Mucosa of descending colon (tissue), 3 donors: ENCODE measurements at regions not wholly inside any gene's neighbourhood (a gene's known extent, or its start where the extent isn't known, plus 50 kb on each side); places are given as distances from the start of the nearest gene placed in this dataset.

ENCODE experiments used
- ATAC-seq: fragments of 200-7000 bp; cut with Tn5 transposase; one replicate; pipeline ENCODE4 v1.9.1; 2020; ENCODE audit warnings: mild to moderate bottlenecking, moderate library complexity
- DNase-seq, 3 donors: peaks; one replicate each; pipeline ENCODE4 v3.0.0-alpha.2; 2020
- H3K36me3 ChIP-seq: fragments of 200-600 bp; one replicate; pipeline ENCODE4 v1.8.0; 2021; ENCODE audit warnings: low read depth, mild to moderate bottlenecking
- H3K4me1 ChIP-seq: fragments of 200-600 bp; one replicate; pipeline ENCODE4 v1.8.0; 2021; ENCODE audit warnings: low read depth, mild to moderate bottlenecking
- H3K4me3 ChIP-seq: fragments of 200-600 bp; one replicate; pipeline ENCODE4 v1.8.0; 2021; ENCODE audit warnings: mild to moderate bottlenecking
- H3K9me3 ChIP-seq: fragments of 200-600 bp; one replicate; pipeline ENCODE4 v1.8.0; 2021; ENCODE audit warnings: mild to moderate bottlenecking
- intact Hi-C, 2 donors: fragments of 100-400 bp; cut with DNase I in 1 of 2; cut with micrococcal nuclease in 1 of 2; formaldehyde crosslinking; loops; one replicate each; pipeline versions ENCODE4 v1.11.0 to v1.11.1; 2022; cut with DNase I, micrococcal nuclease
- TF ChIP-seq, protein P1 (sequence below): fragments of 200-600 bp; IDR thresholded peaks from one replicate; pipeline ENCODE4 v1.8.0; 2022; ENCODE audit warnings: antibody characterized with exemption, mild to moderate bottlenecking
- donor health status: DM: no; HTN: no; CAD: no; lungs with moderate emphysema.
- donor health status: DM: no; HTN: no; CAD: no.
- donor health status: DM: no; HTN: yes; CAD: no.

DNA sequence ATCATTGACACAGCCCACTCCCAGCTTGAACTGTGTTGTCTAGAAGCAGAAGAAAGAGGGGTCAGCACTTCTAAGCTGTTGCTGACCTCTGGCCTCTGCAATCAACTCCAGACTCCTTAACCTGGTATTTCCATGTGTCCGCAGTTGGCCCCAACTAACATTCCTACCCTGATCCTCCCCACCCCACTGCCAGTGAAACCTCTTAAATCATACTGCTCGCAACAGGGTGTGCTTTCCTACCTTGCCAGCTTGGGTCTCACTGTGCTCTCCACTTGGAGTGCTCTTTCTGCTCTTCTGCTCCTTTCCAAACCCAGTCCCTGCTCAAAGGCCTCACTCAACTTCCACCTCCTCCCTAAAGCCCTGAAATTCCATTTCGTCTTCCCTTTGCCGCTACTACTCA lies 52.3 kb upstream of the RPS6KA3 start:
- DNase-seq (no peak), ATAC-seq (no peak)
- TF ChIP-seq, protein P1, sequence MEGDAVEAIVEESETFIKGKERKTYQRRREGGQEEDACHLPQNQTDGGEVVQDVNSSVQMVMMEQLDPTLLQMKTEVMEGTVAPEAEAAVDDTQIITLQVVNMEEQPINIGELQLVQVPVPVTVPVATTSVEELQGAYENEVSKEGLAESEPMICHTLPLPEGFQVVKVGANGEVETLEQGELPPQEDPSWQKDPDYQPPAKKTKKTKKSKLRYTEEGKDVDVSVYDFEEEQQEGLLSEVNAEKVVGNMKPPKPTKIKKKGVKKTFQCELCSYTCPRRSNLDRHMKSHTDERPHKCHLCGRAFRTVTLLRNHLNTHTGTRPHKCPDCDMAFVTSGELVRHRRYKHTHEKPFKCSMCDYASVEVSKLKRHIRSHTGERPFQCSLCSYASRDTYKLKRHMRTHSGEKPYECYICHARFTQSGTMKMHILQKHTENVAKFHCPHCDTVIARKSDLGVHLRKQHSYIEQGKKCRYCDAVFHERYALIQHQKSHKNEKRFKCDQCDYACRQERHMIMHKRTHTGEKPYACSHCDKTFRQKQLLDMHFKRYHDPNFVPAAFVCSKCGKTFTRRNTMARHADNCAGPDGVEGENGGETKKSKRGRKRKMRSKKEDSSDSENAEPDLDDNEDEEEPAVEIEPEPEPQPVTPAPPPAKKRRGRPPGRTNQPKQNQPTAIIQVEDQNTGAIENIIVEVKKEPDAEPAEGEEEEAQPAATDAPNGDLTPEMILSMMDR, result no peak
- no peaks in the 10 kb centered on the region for H3K4me1 ChIP-seq
- H3K9me3 ChIP-seq, result no peaks in the 10 kb centered on the region
- H3K4me3 ChIP-seq, result no peak overlapping the region
- H3K36me3 ChIP-seq, result no peaks in the 10 kb centered on the region
- intact Hi-C loops, result no loop called here

DNA sequence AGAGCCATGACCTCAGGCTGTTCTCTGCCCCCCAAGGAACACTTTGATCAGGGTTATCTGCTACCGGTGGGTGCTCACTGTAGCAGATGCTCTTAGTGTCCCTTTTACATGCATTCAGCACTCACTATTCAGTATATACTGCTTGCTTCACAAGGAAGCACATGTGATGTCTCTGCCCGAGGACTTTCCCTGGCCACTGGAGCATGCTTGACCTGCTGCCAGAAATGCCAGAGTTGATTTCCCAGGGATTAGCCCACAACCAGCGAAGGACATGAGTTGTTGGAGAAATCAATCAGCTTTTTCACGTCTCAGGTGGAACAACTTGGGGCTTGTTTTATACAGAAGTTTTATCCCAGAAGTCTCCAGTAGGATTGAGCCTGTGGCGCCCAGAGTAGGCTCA lies 51.2 kb upstream of the RPS6KA3 start:
- no peak overlapping the region for H3K4me3 ChIP-seq
- TF ChIP-seq, protein P1, result no peak
- H3K4me1 ChIP-seq, result no peaks in the 10 kb centered on the region
- no peak for ATAC-seq
- no peaks in the 10 kb centered on the region for H3K9me3 ChIP-seq
- no peak for DNase-seq
- H3K36me3 ChIP-seq, result no peaks in the 10 kb centered on the region
- intact Hi-C loops, result no loop called here
